HS-27A (cell line): ENCODE measurements at regions not wholly inside any gene's neighbourhood (a gene's known extent, or its start where the extent isn't known, plus 50 kb on each side); places are given as distances from the start of the nearest gene placed in this dataset.

Experiments used
- DNase-seq: peaks from one replicate; pipeline ENCODE4 v3.0.0-alpha.2; 2012; ENCODE audit warnings: low read depth, missing footprints

GRCh38 chr10:78567680-78568455 lies 500.9 kb upstream of the ZMIZ1 start:
- DNase-seq, result no peak

- DNase-seq, result no peak
Measured at GRCh38 chr10:78568620-78569019, 500.1 kb upstream of the ZMIZ1 start.

GRCh38 chr10:78570633-78571235 lies 498.0 kb upstream of the ZMIZ1 start:
- DNase-seq, result no peak

- DNase-seq, result no peak
Measured at GRCh38 chr10:78571286-78571685, 497.5 kb upstream of the ZMIZ1 start.

- DNase-seq, result no peak
Measured at GRCh38 chr10:78571891-78572290, 496.9 kb upstream of the ZMIZ1 start.

GRCh38 chr10:78572565-78572964 lies 496.2 kb upstream of the ZMIZ1 start:
- DNase-seq, result no peak

- no peak for DNase-seq
Measured at GRCh38 chr10:78574547-78574946, 494.2 kb upstream of the ZMIZ1 start.

GRCh38 chr10:78575400-78575799 lies 493.4 kb upstream of the ZMIZ1 start:
- DNase-seq, result no peak

GRCh38 chr10:78576276-78576675 lies 492.5 kb upstream of the ZMIZ1 start:
- DNase-seq, result no peak

- DNase-seq, result no peak
Measured at GRCh38 chr10:78577712-78578111, 491.1 kb upstream of the ZMIZ1 start.

- DNase-seq, result no peak
Measured at GRCh38 chr10:78578929-78579328, 489.8 kb upstream of the ZMIZ1 start.

GRCh38 chr10:78579576-78579975 lies 489.2 kb upstream of the ZMIZ1 start:
- DNase-seq, result no peak

- DNase-seq, result no peak
Measured at GRCh38 chr10:78579995-78580394, 488.8 kb upstream of the ZMIZ1 start.

- DNase-seq, result no peak
Measured at GRCh38 chr10:78581133-78581694, 487.6 kb upstream of the ZMIZ1 start.

- no peak for DNase-seq
Measured at GRCh38 chr10:78582540-78582939, 486.2 kb upstream of the ZMIZ1 start.

GRCh38 chr10:78584266-78584665 lies 484.5 kb upstream of the ZMIZ1 start:
- no peak for DNase-seq

GRCh38 chr10:78584681-78585080 lies 484.1 kb upstream of the ZMIZ1 start:
- DNase-seq, result no peak

GRCh38 chr10:78585952-78586351 lies 482.8 kb upstream of the ZMIZ1 start:
- DNase-seq, result no peak

GRCh38 chr10:78588194-78588811 lies 480.5 kb upstream of the ZMIZ1 start:
- no peak for DNase-seq

- DNase-seq, result no peak
Measured at GRCh38 chr10:78589687-78590086, 479.1 kb upstream of the ZMIZ1 start.

GRCh38 chr10:78591066-78591465 lies 477.7 kb upstream of the ZMIZ1 start:
- no peak for DNase-seq

- no peak for DNase-seq
Measured at GRCh38 chr10:78594559-78595268, 474.1 kb upstream of the ZMIZ1 start.

GRCh38 chr10:78595269-78595619 lies 473.5 kb upstream of the ZMIZ1 start:
- DNase-seq, result no peak
